Smooth muscle cell (in vitro differentiated cells): ENCODE measurements at regions not wholly inside any gene's neighbourhood (a gene's known extent, or its start where the extent isn't known, plus 50 kb on each side); places are given as distances from the start of the nearest gene placed in this dataset.

Source experiments
- DNase-seq: peaks from one replicate; lab custom pipeline; 2025; ENCODE audit not compliant: unreplicated experiment; lab: John Stamatoyannopoulos, UW
- H2AFZ ChIP-seq: fragments of 200-600 bp; sonication (generic); 2 replicates; pipeline ENCODE4 v1.6.0; 2016; ENCODE audit warnings: antibody characterized with exemption, low read depth, mild to moderate bottlenecking
- H3F3A ChIP-seq: fragments of 200-600 bp; sonication (generic); 2 replicates; pipeline ENCODE4 v1.6.0; 2017; ENCODE audit warnings: antibody characterized with exemption, low read depth
- H3K27ac ChIP-seq: fragments of 200-600 bp; sonication (generic); 2 replicates; pipeline ENCODE4 v1.5.1; 2016; ENCODE audit warnings: low read depth, mild to moderate bottlenecking
- H3K27me3 ChIP-seq: fragments of 200-600 bp; sonication (generic); 2 replicates; pipeline ENCODE4 v1.6.1; 2016; ENCODE audit warnings: low read depth, mild to moderate bottlenecking
- H3K36me3 ChIP-seq: fragments of 200-600 bp; sonication (generic); 2 replicates; pipeline ENCODE4 v1.5.1; 2016; ENCODE audit warnings: low read depth
- H3K4me1 ChIP-seq: fragments of 200-600 bp; sonication (generic); 2 replicates; pipeline ENCODE4 v1.5.1; 2016; ENCODE audit warnings: low read depth
- H3K4me2 ChIP-seq: fragments of 200-600 bp; sonication (generic); 2 replicates; pipeline ENCODE4 v1.6.0; 2016; ENCODE audit warnings: mild to moderate bottlenecking
- H3K4me3 ChIP-seq: fragments of 200-600 bp; sonication (generic); 2 replicates; pipeline ENCODE4 v1.5.1; 2016; ENCODE audit warnings: mild to moderate bottlenecking
- H3K79me2 ChIP-seq: fragments of 200-600 bp; sonication (generic); 2 replicates; pipeline ENCODE4 v1.6.0; 2016; ENCODE audit warnings: low read depth, mild to moderate bottlenecking
- H3K9ac ChIP-seq: fragments of 200-600 bp; sonication (generic); 2 replicates; pipeline ENCODE4 v1.6.0; 2016; ENCODE audit warnings: low read depth
- H3K9me3 ChIP-seq: fragments of 200-600 bp; sonication (generic); replicated peaks from 2 replicates; pipeline ENCODE4 v1.5.1; 2016; ENCODE audit warnings: low read depth
- H4K20me1 ChIP-seq: fragments of 200-600 bp; sonication (generic); 2 replicates; pipeline ENCODE4 v1.6.0; 2016; ENCODE audit warnings: low read depth
- CTCF ChIP-seq: fragments of 200-600 bp; sonication (generic); IDR thresholded peaks from 2 replicates; pipeline ENCODE4 v1.5.1; 2017; ENCODE audit warnings: borderline replicate concordance, mild to moderate bottlenecking, antibody characterized with exemption; ENCODE audit not compliant: insufficient read depth, poor library complexity, severe bottlenecking
- WGBS: methylation state at CpG from one replicate; pipeline ENCODE4 v1.1.7; 2016; ENCODE audit warnings: low lambda C conversion rate; 5-methylcytosine and 5-hydroxymethylcytosine counted together

GRCh38 chr5:93673316-93673954, 68.0 kb downstream of the POU5F2 start:
- no peak for DNase-seq

GRCh38 chr5:93665648-93666047, 75.8 kb downstream of the POU5F2 start:
- Histone ChIP-seq H3K4me3 (no peak overlapping the region), H3K27ac (no peak overlapping the region), H3K9me3 (no peaks in the 10 kb centered on the region), H4K20me1 (no peaks in the 10 kb centered on the region), H3K4me2 (no peak overlapping the region), H3K79me2 (no peaks in the 10 kb centered on the region), H3K9ac (no peak overlapping the region), H3K27me3 (peaks cover 4% of the 10 kb centered on the region), H3F3A (no peaks in the 10 kb centered on the region), H2AFZ (no peak overlapping the region), H3K36me3 (no peaks in the 10 kb centered on the region), H3K4me1 (no peaks in the 10 kb centered on the region)
- 64% methylated on average over 7 of the region's 7 CpGs for WGBS
- no peak for TF ChIP-seq CTCF
- no peak for DNase-seq

More at GRCh38 chr5:93673316-93673954, 68.0 kb downstream of the POU5F2 start:
- H3K9ac ChIP-seq: no peak overlapping the region
- no peaks in the 10 kb centered on the region for H4K20me1 ChIP-seq
- no peak overlapping the region for H3K4me2 ChIP-seq
- H3K36me3 ChIP-seq: no peaks in the 10 kb centered on the region
- 63% methylated on average over 4 of the region's 4 CpGs for WGBS
- no peak for TF ChIP-seq CTCF
- no peaks in the 10 kb centered on the region for H3K9me3 ChIP-seq
- peaks cover 14% of the 10 kb centered on the region for H3K4me1 ChIP-seq
- H3K79me2 ChIP-seq: no peaks in the 10 kb centered on the region
- H3K4me3 ChIP-seq: no peak overlapping the region
- no peak overlapping the region for H2AFZ ChIP-seq
- peaks cover 30% of the 10 kb centered on the region for H3K27me3 ChIP-seq
- H3F3A ChIP-seq: no peaks in the 10 kb centered on the region
- H3K27ac ChIP-seq: no peak overlapping the region

GRCh38 chr5:93660677-93661076, 77.7 kb downstream of the NR2F1 start:
- Histone ChIP-seq H4K20me1 (no peaks in the 10 kb centered on the region), H3K4me2 (no peak overlapping the region), H3K79me2 (no peaks in the 10 kb centered on the region), H3K36me3 (no peaks in the 10 kb centered on the region), H3K4me1 (no peaks in the 10 kb centered on the region), H3F3A (no peaks in the 10 kb centered on the region), H2AFZ (no peak overlapping the region), H3K27me3 (no peaks in the 10 kb centered on the region), H3K9me3 (no peaks in the 10 kb centered on the region), H3K4me3 (no peak overlapping the region), H3K9ac (no peak overlapping the region), H3K27ac (no peak overlapping the region)
- TF ChIP-seq CTCF: no peak
- WGBS: 24% methylated on average over 1 of the region's 1 CpG
- DNase-seq: no peak

GRCh38 chr5:93658044-93658443, 75.0 kb downstream of the NR2F1 start:
- no peak overlapping the region for H3K9ac ChIP-seq
- DNase-seq: no peak
- no peaks in the 10 kb centered on the region for H3K27me3 ChIP-seq
- no peak overlapping the region for H3K27ac ChIP-seq
- no peak for TF ChIP-seq CTCF
- no peaks in the 10 kb centered on the region for H3F3A ChIP-seq
- H3K4me1 ChIP-seq: no peaks in the 10 kb centered on the region
- no peak overlapping the region for H2AFZ ChIP-seq
- H3K79me2 ChIP-seq: no peaks in the 10 kb centered on the region
- H3K36me3 ChIP-seq: no peaks in the 10 kb centered on the region
- H3K9me3 ChIP-seq: no peaks in the 10 kb centered on the region
- H4K20me1 ChIP-seq: no peaks in the 10 kb centered on the region
- H3K4me2 ChIP-seq: no peak overlapping the region
- no peak overlapping the region for H3K4me3 ChIP-seq
